GM18951 (cell line): ENCODE measurements at regions not wholly inside any gene's neighbourhood (a gene's known extent, or its start where the extent isn't known, plus 50 kb on each side); places are given as distances from the start of the nearest gene placed in this dataset.
A peak's percentile ranks its signal among the peaks of the same experiment; 100 is the strongest.

ENCODE experiments used
- POLR2A ChIP-seq: IDR thresholded peaks from 4 replicates; pipeline ENCODE4 v1.6.1; 2011; ENCODE audit warnings: mild to moderate bottlenecking; ENCODE audit not compliant: insufficient read length, insufficient read depth; ENCODE audit errors: extremely low read depth
- in situ Hi-C: fragments of 300-500 bp; cut with MboI; formaldehyde crosslinking; loops from one replicate; pipeline ENCODE4 v1.12.0; 2022; ENCODE audit warnings: low sequenced_read_pairs, mixed read lengths, inconsistent platforms; ENCODE audit not compliant: unreplicated experiment

DNA sequence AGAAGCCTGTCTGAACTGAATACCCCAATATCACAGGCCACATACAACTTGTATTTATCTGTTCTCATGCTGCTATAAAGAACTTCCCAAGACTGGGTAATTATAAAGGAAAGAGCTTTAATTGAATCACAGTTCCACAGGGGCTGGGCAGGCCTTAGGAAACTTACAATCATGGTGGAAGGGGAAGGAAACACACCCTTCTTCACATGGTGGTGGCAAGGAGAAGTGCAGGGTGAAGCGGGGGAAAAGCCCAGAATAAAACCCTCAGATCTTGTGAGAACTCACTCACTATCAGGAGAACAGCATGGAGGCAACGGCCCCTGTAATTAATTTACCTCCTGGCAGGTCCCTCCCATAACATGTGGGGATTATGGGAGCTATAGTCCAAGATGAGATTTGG lies 50.3 kb upstream of the FNDC1 start:
- no peak for TF ChIP-seq POLR2A
- in situ Hi-C loops: no loop called here

DNA sequence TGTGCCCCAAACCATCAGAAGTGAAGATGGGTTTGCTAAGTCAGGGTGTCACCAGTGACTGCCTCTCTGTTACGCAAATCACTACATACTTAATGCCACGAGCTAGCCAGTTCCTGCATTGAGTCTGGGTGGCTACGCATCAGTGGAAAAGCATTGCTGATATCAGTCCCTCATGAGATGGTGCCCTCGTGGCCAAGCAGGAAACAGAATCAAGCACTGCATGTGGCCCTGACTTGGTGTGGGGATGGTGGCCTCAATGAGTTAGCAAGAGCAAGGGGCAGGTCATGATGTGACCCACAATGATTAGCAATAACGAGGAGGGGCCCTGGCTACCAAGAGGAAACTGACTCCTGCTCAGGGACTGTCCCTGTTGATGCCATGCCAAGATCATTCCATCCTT lies 51.6 kb upstream of the FNDC1 start:
- no peak for TF ChIP-seq POLR2A
- in situ Hi-C loops: no loop called here

DNA sequence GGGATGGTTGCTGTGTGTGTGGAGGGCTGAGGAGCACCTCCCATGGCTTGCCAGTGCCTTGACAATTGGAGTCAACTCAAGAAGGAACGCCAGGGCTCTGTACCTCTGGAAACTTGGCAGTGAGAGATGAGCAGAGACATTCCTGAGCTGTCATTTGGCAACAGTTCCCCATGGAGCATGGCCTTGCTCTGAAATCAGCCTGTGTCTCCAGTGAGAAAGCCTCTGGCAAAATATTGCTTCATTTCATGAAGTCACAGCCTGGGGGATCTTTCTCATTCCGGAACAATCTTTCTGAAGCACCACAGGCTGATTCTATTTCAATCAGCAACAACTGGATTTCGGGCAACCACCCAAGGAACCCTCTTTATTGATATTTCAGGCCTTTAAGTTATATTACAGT lies 52.2 kb upstream of the FNDC1 start:
- in situ Hi-C loops: no loop called here
- no peak for TF ChIP-seq POLR2A

DNA sequence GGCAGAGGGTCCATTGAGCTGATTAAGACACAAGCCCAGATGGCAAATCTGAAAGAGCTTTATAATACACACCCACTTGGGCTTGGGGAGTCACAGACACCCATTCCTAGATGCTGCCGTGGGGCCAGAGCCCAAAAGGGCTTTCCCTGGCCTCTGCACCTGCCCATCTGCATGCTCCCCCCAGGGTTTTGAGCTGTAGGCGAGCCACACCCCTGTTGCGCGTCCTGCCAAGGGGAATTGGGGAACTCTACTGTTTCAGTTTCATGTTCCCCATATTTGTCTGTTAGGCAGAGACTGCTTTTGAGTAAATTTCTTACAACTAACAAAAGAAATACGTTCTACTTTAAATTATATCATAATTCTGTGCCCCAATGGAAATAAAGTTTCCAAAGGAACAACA lies 52.9 kb upstream of the FNDC1 start:
- TF ChIP-seq POLR2A: no peak
- in situ Hi-C loops: no loop called here

- TF ChIP-seq POLR2A: no peak
Observed at GRCh38 chr6:159114569-159114968, 54.6 kb upstream of the FNDC1 start.

GRCh38 chr6:159113223-159113622 lies 56.0 kb upstream of the FNDC1 start:
- no peak for TF ChIP-seq POLR2A

More at GRCh38 chr6:159114569-159114968, 54.6 kb upstream of the FNDC1 start:
- in situ Hi-C loops: no loop called here

GRCh38 chr6:159112714-159113113 lies 56.5 kb upstream of the FNDC1 start:
- no peak for TF ChIP-seq POLR2A
- in situ Hi-C loops: no loop called here

More at GRCh38 chr6:159113223-159113622, 56.0 kb upstream of the FNDC1 start:
- in situ Hi-C loops: no loop called here

GRCh38 chr6:159110748-159111147 lies 58.5 kb upstream of the FNDC1 start:
- TF ChIP-seq POLR2A: no peak
- in situ Hi-C loops: no loop called here

- TF ChIP-seq POLR2A: no peak
- in situ Hi-C loops: no loop called here
Observed at GRCh38 chr6:159110013-159110412, 59.2 kb upstream of the FNDC1 start.

- in situ Hi-C loops: no loop called here
- no peak for TF ChIP-seq POLR2A
Observed at GRCh38 chr6:159109391-159109790, 59.8 kb upstream of the FNDC1 start.

- no peak for TF ChIP-seq POLR2A
- in situ Hi-C loops: no loop called here
Observed at GRCh38 chr6:159108426-159108985, 60.7 kb upstream of the FNDC1 start.

- in situ Hi-C loops: no loop called here
- no peak for TF ChIP-seq POLR2A
Observed at GRCh38 chr6:159107451-159108260, 61.5 kb upstream of the FNDC1 start.

GRCh38 chr6:159106627-159107241 lies 61.9 kb upstream of the TAGAP start:
- TF ChIP-seq POLR2A: peak; percentile 17
- in situ Hi-C loops: no loop called here

DNA sequence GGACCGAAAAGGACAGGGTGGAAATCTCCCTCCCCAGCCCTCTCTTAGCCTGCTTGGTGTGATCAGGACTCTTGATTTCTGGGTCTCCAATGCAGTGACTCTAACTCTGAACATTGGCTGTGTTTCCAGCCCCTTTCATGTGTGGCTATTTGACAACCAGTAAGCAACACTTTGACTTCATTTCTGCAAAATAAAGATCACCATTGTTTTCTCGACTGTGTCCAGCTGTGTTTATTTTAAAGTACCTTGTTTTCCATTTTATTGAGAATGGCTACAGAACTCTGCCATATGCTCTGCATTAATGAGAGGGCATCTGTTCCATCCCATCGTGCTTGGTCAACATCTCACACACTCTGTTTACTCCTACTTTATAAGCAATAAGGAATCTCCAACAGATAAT lies 60.9 kb upstream of the TAGAP start:
- TF ChIP-seq POLR2A: no peak
- in situ Hi-C loops: no loop called here
